Iris pigment epithelial cell (primary cell): ENCODE measurements at regions not wholly inside any gene's neighbourhood (a gene's known extent, or its start where the extent isn't known, plus 50 kb on each side); places are given as distances from the start of the nearest gene placed in this dataset.

Source experiments
- DNase-seq: peaks from one replicate; pipeline ENCODE4 v3.0.0-alpha.2; 2011; ENCODE audit warnings: low read depth

DNA sequence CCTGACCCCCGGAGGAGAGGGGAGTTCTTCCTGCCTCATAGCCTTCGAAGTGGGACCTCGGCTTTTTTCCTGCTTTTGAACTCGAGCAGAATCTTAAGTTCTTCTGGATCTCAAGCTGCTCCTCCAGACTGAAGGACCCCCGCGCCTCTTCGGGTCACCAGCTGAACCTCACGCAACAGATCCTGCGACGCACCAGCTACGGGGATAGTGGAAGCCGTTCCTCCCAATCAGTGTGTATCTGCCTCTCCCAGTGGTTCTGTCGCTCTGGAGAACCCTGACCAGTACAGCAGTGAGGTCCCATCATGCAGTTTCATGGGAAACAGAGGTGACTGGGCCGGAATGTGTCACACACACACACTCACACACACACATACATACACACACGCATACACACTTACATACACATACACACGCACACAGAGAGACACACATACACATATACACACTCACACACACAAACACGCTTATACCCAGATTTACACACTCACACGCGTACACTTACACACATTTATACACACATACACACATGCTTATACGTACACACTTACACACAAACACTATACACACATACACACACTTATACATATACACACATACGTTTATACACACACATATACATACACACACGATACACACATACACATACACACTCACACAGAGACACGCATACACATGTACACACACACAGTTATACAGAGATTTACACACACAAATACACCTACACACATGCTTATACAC, 170.0 kb downstream of the TTLL2 start:
- DNase-seq = no peak

DNA sequence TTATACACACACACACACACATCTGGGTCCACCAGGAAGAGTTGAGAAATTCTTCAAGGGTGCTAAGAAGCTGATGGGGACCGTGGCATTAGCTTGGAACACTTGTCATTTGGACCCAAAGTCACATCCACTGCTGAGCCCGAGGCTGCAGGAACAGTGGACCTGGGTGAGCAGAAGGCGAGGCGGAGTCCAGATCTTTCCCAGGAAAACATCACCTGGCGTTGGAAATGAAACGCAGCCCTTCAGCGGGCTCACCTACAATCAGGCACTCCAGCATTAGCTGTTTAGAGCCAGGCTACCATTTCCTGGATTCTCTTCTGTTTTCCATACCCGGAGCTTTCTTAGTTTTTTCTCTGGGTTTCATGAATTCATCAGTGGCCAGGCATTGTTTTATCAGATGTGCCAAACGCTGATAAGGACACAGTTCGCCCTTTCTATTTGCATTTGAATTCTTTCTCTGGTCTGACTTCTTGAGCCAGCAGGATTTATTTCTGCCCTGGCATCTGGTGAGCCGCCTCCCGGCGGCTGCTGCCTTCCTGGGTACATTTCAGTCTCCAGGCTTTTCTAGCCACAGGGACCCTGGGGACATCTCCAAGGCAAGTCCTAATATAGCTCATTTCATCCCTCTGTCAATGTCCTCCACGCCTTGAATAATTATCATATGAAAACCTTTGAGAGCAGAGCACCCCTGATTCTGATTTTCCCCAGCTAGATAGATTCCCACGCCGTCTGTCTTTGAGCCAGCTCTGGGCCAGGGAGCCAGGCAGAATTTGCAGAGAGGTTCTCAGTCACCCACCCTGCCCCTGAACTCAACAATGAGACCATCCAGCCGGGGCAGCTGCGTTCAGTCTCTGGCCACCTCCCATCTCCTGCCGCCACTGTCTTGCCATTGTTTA, 170.9 kb downstream of the TTLL2 start:
- no peak for DNase-seq

DNA sequence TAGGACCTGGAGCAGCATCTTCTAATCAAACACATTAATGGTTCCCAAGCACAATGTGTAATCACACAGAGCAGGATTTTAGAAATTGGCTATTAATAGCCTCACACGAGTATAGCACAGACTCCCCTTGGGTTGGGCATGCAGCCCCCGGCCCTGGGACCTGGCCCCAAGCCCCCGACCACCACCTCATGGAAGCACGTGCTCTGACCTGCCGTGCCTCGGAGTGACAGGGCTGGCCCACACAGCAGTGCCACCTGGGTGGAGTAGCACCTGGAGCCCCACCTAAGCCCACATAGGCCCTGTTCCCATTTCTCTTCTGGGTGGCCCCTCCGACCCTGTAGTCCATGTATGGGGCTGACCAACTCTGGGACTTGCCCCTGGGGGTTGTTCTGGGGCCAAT, 171.8 kb downstream of the TTLL2 start:
- no peak for DNase-seq

DNA sequence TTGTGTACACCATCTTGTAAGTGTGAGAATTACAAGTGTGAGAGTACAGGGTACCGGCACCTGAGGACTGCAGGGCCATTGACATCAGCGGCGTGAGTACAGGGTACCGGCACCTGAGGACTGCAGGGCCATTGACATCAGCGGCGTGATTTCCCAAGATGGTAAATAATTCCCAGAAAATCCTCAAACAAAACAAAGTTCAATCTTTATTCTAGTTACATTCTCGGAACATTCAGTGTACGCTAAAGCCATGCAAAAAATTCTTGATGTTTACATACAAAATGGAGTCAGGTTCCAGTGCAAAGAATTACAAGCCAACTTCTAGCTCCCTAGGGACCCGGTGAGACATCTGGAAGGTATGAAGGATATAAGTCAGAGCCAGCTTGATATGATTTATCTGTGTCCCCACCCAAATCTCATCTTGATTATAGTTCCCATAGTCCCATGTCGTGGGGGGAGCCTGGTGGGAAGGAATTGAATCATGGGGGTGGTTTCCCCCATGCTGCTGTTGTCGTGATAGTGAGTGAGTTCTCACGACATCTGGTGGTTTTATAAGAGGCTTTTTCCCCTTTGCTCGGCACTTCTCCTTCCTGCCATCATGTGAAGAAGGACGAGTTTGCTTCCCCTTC, 172.7 kb downstream of the TTLL2 start:
- no peak for DNase-seq

GRCh38 chr6:167499161-167499660, 174.3 kb downstream of the TTLL2 start:
- no peak for DNase-seq

DNA sequence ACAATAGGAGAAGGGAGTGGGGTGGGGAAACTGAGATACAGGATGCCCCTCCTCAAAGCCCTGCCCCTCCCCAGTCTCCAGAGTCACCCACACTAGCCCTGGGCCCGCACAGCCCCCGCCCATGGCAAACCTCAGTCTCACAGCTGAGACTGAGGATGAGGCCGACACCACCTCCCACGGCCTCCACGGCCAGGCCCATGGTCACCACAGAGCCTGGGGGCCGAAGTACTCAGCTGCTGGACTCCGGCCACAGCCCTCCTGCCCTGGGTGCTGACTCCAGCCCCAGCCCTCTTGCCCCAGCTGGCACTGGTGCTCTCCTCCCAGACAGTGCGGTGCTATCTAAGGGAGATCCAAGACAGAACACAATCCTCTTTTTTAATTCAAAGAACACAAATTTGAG, 176.1 kb downstream of the TTLL2 start:
- DNase-seq = no peak

DNA sequence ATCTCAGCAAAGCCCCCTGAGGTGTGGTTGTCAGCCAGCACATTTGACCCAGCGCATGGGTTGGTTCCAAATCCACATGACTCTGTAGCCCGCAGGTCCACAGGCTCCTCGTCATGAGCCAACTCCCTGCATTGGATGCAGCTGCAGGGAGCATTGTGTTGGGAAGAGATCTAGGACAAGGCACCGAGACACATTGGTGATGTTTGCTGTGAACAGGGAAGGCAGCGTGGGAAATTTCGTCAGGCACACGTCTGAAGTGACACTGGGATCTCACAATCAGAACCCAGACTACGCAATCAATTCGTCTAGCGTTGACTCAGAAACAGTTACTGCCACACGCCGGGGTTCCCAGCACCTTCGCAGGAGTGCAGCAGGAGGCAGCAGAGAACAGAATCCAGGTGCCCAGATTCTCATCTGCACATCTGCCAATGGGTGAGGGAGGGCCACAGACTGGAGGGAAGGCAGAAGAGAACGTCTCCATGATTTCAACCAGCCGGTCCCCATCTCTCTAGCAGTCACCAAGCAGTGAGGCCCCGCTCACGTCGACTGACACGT, 177.0 kb downstream of the TTLL2 start:
- no peak for DNase-seq

GRCh38 chr6:167502471-167502870, 177.6 kb downstream of the TTLL2 start:
- no peak for DNase-seq

DNA sequence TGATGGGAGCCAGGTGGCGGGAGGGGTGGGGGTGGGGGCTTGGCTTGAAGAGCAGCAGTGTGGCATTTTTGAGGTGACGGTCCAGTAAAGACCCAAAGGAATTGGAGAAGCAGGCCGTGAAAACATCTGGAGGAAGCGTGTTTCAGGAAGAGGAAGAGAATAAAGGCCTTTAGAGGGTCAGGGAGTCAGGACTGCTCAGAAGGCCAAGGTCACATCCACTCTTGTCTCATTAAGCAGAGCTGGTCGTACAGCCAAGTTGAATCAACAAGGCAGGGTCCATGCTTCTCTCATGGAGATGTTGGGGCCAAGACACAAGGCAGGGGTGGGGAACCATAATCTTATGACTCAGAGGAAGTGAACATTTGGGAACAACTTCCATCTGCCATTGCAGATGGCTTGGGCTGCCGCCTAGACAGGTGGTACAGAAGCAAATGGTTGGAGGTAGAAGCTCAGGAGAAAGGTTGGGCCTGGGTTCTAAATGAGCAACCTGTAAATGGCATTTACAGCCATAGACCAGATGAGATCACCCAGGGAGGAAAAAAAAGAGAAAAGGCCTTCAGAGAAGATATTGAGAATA, 179.6 kb downstream of the TTLL2 start:
- no peak for DNase-seq

DNA sequence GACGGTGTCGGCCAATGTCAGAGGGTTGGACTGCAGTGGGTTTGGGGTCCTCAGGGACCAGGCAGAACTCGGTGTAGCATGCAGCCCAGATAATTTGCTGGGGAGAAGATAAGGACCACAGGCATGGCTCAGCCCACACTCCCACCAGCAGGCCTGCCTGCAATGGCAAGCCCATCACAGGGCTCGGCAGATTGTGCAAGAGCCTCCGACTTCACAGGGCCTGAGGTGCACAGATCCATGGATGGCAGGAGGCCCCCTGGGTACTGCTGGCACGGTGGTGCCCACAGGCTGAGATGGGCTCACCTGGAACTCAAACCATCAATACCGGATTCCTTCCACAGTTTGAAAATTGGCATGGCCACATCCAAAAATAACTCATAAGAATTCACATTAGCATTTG, 180.3 kb downstream of the TTLL2 start:
- DNase-seq = no peak

- DNase-seq = no peak
These were observed 180.9 kb downstream of the TTLL2 start for GRCh38 chr6:167505782-167506181.

- no peak for DNase-seq
These were observed 181.8 kb downstream of the TTLL2 start for GRCh38 chr6:167506443-167507301.

GRCh38 chr6:167507376-167507945, 182.6 kb downstream of the TTLL2 start:
- no peak for DNase-seq

GRCh38 chr6:167508919-167509852, 184.3 kb downstream of the TTLL2 start:
- DNase-seq = no peak

DNA sequence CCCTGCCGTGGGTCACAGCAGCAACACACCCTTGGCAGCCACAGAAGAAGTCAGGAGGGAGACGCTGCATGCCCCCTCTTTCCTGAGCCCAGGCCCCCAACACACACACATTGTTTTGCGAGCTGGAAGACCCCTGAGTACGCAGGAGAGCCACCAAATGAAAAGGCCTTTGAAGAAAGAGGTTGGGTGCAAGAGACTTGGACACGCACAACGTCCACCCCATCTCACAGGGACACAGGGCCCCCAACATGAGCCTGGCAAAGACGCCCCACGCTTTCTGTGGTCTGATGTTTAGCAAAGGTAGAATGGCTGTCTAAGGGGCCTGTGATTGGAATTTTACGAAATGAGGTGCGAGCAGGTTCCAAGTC, 185.0 kb downstream of the TTLL2 start:
- DNase-seq = no peak

DNA sequence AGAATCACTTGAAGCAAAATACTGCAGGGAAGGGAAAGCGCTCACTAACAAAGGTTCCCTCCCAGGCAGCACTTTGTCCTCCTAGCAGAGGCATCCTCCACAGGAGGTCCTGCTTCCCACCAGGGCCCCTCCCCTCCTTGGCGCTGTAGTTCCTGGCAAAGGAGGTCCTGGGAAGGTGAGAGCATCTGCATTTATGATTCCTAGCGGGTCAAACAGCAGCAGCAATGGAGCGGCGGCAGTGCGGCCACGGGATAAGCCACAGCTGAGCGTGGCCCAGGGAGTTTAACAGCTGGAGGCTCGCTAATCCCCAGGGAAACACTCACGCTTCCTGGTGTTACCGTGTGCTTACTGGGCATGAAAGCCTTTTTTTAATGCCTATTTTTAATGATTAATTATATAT, 185.8 kb downstream of the TTLL2 start:
- DNase-seq = no peak

- DNase-seq = no peak
These were observed 187.9 kb downstream of the TTLL2 start for GRCh38 chr6:167512696-167513375.

- no peak for DNase-seq
These were observed 188.9 kb downstream of the TTLL2 start for GRCh38 chr6:167513778-167514177.

- no peak for DNase-seq
These were observed 189.6 kb downstream of the TTLL2 start for GRCh38 chr6:167514524-167514923.
